ENCODE measurements at regions not wholly inside any gene's neighbourhood (a gene's known extent, or its start where the extent isn't known, plus 50 kb on each side); places are given as distances from the start of the nearest gene placed in this dataset.

- Mint-ChIP-seq H3K27ac (no peak overlapping the region), H3K27me3 (ENCODE audit: low read depth) (peaks cover 5% of the 10 kb centered on the region), H3K4me1 (peaks cover 10% of the 10 kb centered on the region), H3K4me3 (no peak overlapping the region), H3K9me3 (no peaks in the 10 kb centered on the region), H3K36me3 (ENCODE audit: low read depth) (no peaks in the 10 kb centered on the region)
- no peak for TF ChIP-seq CTCF (IDR thresholded peaks at IDR 0.05; ENCODE audit: unreplicated experiment in 3 of 3)
Measured at GRCh38 chr6:134480593-134480992, 162.7 kb upstream of the SGK1 start.

GRCh38 chr6:134478764-134479399, 161.0 kb upstream of the SGK1 start:
- no peaks in the 10 kb centered on the region for H3K36me3 Mint-ChIP-seq (ENCODE audit: low read depth)
- H3K27ac Mint-ChIP-seq = no peak overlapping the region
- H3K4me3 Mint-ChIP-seq = no peak overlapping the region
- H3K4me1 Mint-ChIP-seq = peaks cover 10% of the 10 kb centered on the region
- H3K27me3 Mint-ChIP-seq (ENCODE audit: low read depth) = peaks cover 5% of the 10 kb centered on the region
- no peaks in the 10 kb centered on the region for H3K9me3 Mint-ChIP-seq
- no peak for TF ChIP-seq CTCF (IDR thresholded peaks at IDR 0.05; ENCODE audit: unreplicated experiment in 3 of 3)

- H3K27ac Mint-ChIP-seq = no peak overlapping the region
- no peak for TF ChIP-seq CTCF (IDR thresholded peaks at IDR 0.05; ENCODE audit: unreplicated experiment in 3 of 3)
- H3K4me1 Mint-ChIP-seq = peaks cover 8% of the 10 kb centered on the region
- no peaks in the 10 kb centered on the region for H3K9me3 Mint-ChIP-seq
- peaks cover 5% of the 10 kb centered on the region for H3K27me3 Mint-ChIP-seq (ENCODE audit: low read depth)
- no peak overlapping the region for H3K4me3 Mint-ChIP-seq
- H3K36me3 Mint-ChIP-seq (ENCODE audit: low read depth) = no peaks in the 10 kb centered on the region
Measured at GRCh38 chr6:134477991-134478635, 160.2 kb upstream of the SGK1 start.

GRCh38 chr6:134474955-134475354, 157.0 kb upstream of the SGK1 start:
- Mint-ChIP-seq H3K27ac (no peak overlapping the region), H3K36me3 (ENCODE audit: low read depth) (no peaks in the 10 kb centered on the region), H3K27me3 (ENCODE audit: low read depth) (peaks cover 8% of the 10 kb centered on the region), H3K4me3 (no peak overlapping the region), H3K9me3 (no peaks in the 10 kb centered on the region), H3K4me1 (peaks cover under 1% of the 10 kb centered on the region)
- no peak for TF ChIP-seq CTCF (IDR thresholded peaks at IDR 0.05; ENCODE audit: unreplicated experiment in 3 of 3)

GRCh38 chr6:134472661-134473060, 154.7 kb upstream of the SGK1 start:
- Mint-ChIP-seq H3K27me3 (ENCODE audit: low read depth) (peaks cover 3% of the 10 kb centered on the region), H3K4me1 (peaks cover 24% of the 10 kb centered on the region), H3K27ac (no peak overlapping the region), H3K36me3 (ENCODE audit: low read depth) (no peaks in the 10 kb centered on the region), H3K9me3 (no peaks in the 10 kb centered on the region), H3K4me3 (no peak overlapping the region)
- TF ChIP-seq CTCF (IDR thresholded peaks at IDR 0.05; ENCODE audit: unreplicated experiment in 3 of 3) = no peak

- H3K27ac Mint-ChIP-seq = no peak overlapping the region
- peaks cover 30% of the 10 kb centered on the region for H3K4me1 Mint-ChIP-seq
- H3K9me3 Mint-ChIP-seq = no peaks in the 10 kb centered on the region
- H3K36me3 Mint-ChIP-seq (ENCODE audit: low read depth) = no peaks in the 10 kb centered on the region
- H3K27me3 Mint-ChIP-seq (ENCODE audit: low read depth) = peaks cover 3% of the 10 kb centered on the region
- no peak for TF ChIP-seq CTCF (IDR thresholded peaks at IDR 0.05; ENCODE audit: unreplicated experiment in 3 of 3)
- H3K4me3 Mint-ChIP-seq = no peak overlapping the region
Measured at GRCh38 chr6:134472046-134472445, 154.1 kb upstream of the SGK1 start.
